HG02870 (cell line): ENCODE measurements at regions not wholly inside any gene's neighbourhood (a gene's known extent, or its start where the extent isn't known, plus 50 kb on each side); places are given as distances from the start of the nearest gene placed in this dataset.
"Not testable (repeated sequence)": the region's sequence is repeated elsewhere in the genome, so short reads cannot be mapped to it uniquely, and the experiment has no call there.

Experiments used
- ATAC-seq: cut with Tn5 transposase; IDR thresholded peaks from one replicate; pipeline ENCODE4 v1.9.1; 2021; ENCODE audit warnings: mild to moderate bottlenecking, moderate library complexity; ENCODE audit not compliant: unreplicated experiment

- peak; percentile 79 for ATAC-seq
These were observed 160.5 kb upstream of the FERD3L start for GRCh38 chr7:19305698-19306097.

GRCh38 chr7:19304086-19304485, 158.9 kb upstream of the FERD3L start:
- ATAC-seq: no peak

GRCh38 chr7:19302731-19303130, 157.5 kb upstream of the FERD3L start:
- no peak for ATAC-seq

GRCh38 chr7:19296617-19297016, 151.4 kb upstream of the FERD3L start:
- no peak for ATAC-seq

- no peak for ATAC-seq
These were observed 150.2 kb upstream of the FERD3L start for GRCh38 chr7:19295376-19295775.

GRCh38 chr7:19294619-19295018, 149.4 kb upstream of the FERD3L start:
- no peak for ATAC-seq

- ATAC-seq: no peak
These were observed 148.2 kb upstream of the FERD3L start for GRCh38 chr7:19293431-19293830.

GRCh38 chr7:19290968-19291367, 145.7 kb upstream of the FERD3L start:
- no peak for ATAC-seq

- no peak for ATAC-seq
These were observed 144.8 kb upstream of the FERD3L start for GRCh38 chr7:19290066-19290465.

GRCh38 chr7:19284596-19285300, 139.5 kb upstream of the FERD3L start:
- ATAC-seq: no peak

- ATAC-seq: no peak
These were observed 138.9 kb upstream of the FERD3L start for GRCh38 chr7:19284136-19284535.

- no peak for ATAC-seq
These were observed 129.8 kb upstream of the FERD3L start for GRCh38 chr7:19275000-19275399.

GRCh38 chr7:19272329-19272728, 127.1 kb upstream of the FERD3L start:
- ATAC-seq: not testable (repeated sequence)

- ATAC-seq: no peak
These were observed 124.1 kb upstream of the FERD3L start for GRCh38 chr7:19269301-19269700.

GRCh38 chr7:19268737-19269136, 123.5 kb upstream of the FERD3L start:
- no peak for ATAC-seq

GRCh38 chr7:19262826-19263225, 117.6 kb upstream of the FERD3L start:
- ATAC-seq: no peak

GRCh38 chr7:19249281-19249680, 104.1 kb upstream of the FERD3L start:
- no peak for ATAC-seq

- no peak for ATAC-seq
These were observed 103.5 kb upstream of the FERD3L start for GRCh38 chr7:19248681-19249080.

GRCh38 chr7:19248115-19248514, 102.9 kb upstream of the FERD3L start:
- no peak for ATAC-seq

GRCh38 chr7:19247017-19247416, 101.8 kb upstream of the FERD3L start:
- no peak for ATAC-seq

- ATAC-seq: no peak
These were observed 97.0 kb upstream of the FERD3L start for GRCh38 chr7:19242246-19242645.

GRCh38 chr7:19239951-19240350, 94.7 kb upstream of the FERD3L start:
- ATAC-seq: no peak

- ATAC-seq: no peak
These were observed 90.5 kb upstream of the FERD3L start for GRCh38 chr7:19235680-19236079.
